ENCODE measurements at regions not wholly inside any gene's neighbourhood (a gene's known extent, or its start where the extent isn't known, plus 50 kb on each side); places are given as distances from the start of the nearest gene placed in this dataset.
"Not testable (repeated sequence)": the region's sequence is repeated elsewhere in the genome, so short reads cannot be mapped to it uniquely, and the experiment has no call there.

- DNase-seq (ENCODE audit: extremely low read depth in 1 of 2, low read depth in 1 of 2): not testable (repeated sequence)
These were observed 183.0 kb downstream of the HACE1 start for GRCh38 chr6:104676679-104677078.

- not testable (repeated sequence) for DNase-seq (ENCODE audit: extremely low read depth in 1 of 2, low read depth in 1 of 2)
These were observed 184.6 kb downstream of the HACE1 start for GRCh38 chr6:104675161-104675560.

- not testable (repeated sequence) for DNase-seq (ENCODE audit: extremely low read depth in 1 of 2, low read depth in 1 of 2)
These were observed 186.6 kb downstream of the HACE1 start for GRCh38 chr6:104673078-104673477.

- not testable (repeated sequence) for DNase-seq (ENCODE audit: extremely low read depth in 1 of 2, low read depth in 1 of 2)
These were observed 188.2 kb downstream of the HACE1 start for GRCh38 chr6:104671591-104671891.

- DNase-seq (ENCODE audit: extremely low read depth in 1 of 2, low read depth in 1 of 2): not testable (repeated sequence)
These were observed 188.7 kb downstream of the HACE1 start for GRCh38 chr6:104670834-104671590.

- no peak for DNase-seq (ENCODE audit: extremely low read depth in 1 of 2, low read depth in 1 of 2)
These were observed 190.2 kb downstream of the HACE1 start for GRCh38 chr6:104669483-104669882.

GRCh38 chr6:104656235-104656634 lies 203.5 kb downstream of the HACE1 start:
- DNase-seq (ENCODE audit: extremely low read depth in 1 of 2, low read depth in 1 of 2): no peak

GRCh38 chr6:104653781-104654180 lies 205.9 kb downstream of the HACE1 start:
- DNase-seq (ENCODE audit: extremely low read depth in 1 of 2, low read depth in 1 of 2): no peak

- DNase-seq (ENCODE audit: extremely low read depth in 1 of 2, low read depth in 1 of 2): no peak
These were observed 211.4 kb downstream of the HACE1 start for GRCh38 chr6:104648347-104648746.

GRCh38 chr6:104644848-104645247 lies 214.9 kb downstream of the HACE1 start:
- no peak for DNase-seq (ENCODE audit: extremely low read depth in 1 of 2, low read depth in 1 of 2)

GRCh38 chr6:104642871-104643270 lies 216.8 kb downstream of the HACE1 start:
- no peak for DNase-seq (ENCODE audit: extremely low read depth in 1 of 2, low read depth in 1 of 2)

GRCh38 chr6:104640761-104641160 lies 219.0 kb downstream of the HACE1 start:
- DNase-seq (ENCODE audit: extremely low read depth in 1 of 2, low read depth in 1 of 2): no peak

GRCh38 chr6:104640150-104640700 lies 219.5 kb downstream of the HACE1 start:
- DNase-seq (ENCODE audit: extremely low read depth in 1 of 2, low read depth in 1 of 2): no peak

- no peak for DNase-seq (ENCODE audit: extremely low read depth in 1 of 2, low read depth in 1 of 2)
These were observed 220.1 kb downstream of the HACE1 start for GRCh38 chr6:104639668-104640067.

GRCh38 chr6:104638841-104639290 lies 220.9 kb downstream of the HACE1 start:
- no peak for DNase-seq (ENCODE audit: extremely low read depth in 1 of 2, low read depth in 1 of 2)

GRCh38 chr6:104633125-104633524 lies 226.6 kb downstream of the HACE1 start:
- no peak for DNase-seq (ENCODE audit: extremely low read depth in 1 of 2, low read depth in 1 of 2)

- DNase-seq (ENCODE audit: extremely low read depth in 1 of 2, low read depth in 1 of 2): no peak
These were observed 227.1 kb downstream of the HACE1 start for GRCh38 chr6:104632588-104632987.

GRCh38 chr6:104630955-104631354 lies 228.8 kb downstream of the HACE1 start:
- DNase-seq (ENCODE audit: extremely low read depth in 1 of 2, low read depth in 1 of 2): no peak

- DNase-seq (ENCODE audit: extremely low read depth in 1 of 2, low read depth in 1 of 2): no peak
These were observed 229.2 kb downstream of the HACE1 start for GRCh38 chr6:104630522-104630921.

GRCh38 chr6:104629826-104630225 lies 229.9 kb downstream of the HACE1 start:
- no peak for DNase-seq (ENCODE audit: extremely low read depth in 1 of 2, low read depth in 1 of 2)

- DNase-seq (ENCODE audit: extremely low read depth in 1 of 2, low read depth in 1 of 2): no peak
These were observed 234.2 kb downstream of the HACE1 start for GRCh38 chr6:104625536-104625935.

- no peak for DNase-seq (ENCODE audit: extremely low read depth in 1 of 2, low read depth in 1 of 2)
These were observed 236.5 kb downstream of the HACE1 start for GRCh38 chr6:104623052-104623690.

Data from stimulated activated CD8-positive, alpha-beta memory T cell treated with anti-CD3 and anti-CD28 coated beads, Interleukin-7, amount 100 ng/mL, for 48 hours (primary cell).